OCI-LY1 (cell line): ENCODE measurements at regions not wholly inside any gene's neighbourhood (a gene's known extent, or its start where the extent isn't known, plus 50 kb on each side); places are given as distances from the start of the nearest gene placed in this dataset.

Experiments used
- EZH2 ChIP-seq: fragments of 200-600 bp; sonication (generic), shearing (Covaris generic); IDR thresholded peaks from 2 replicates; pipeline ENCODE4 v1.8.0; 2017; ENCODE audit warnings: borderline replicate concordance, mixed run types, mild to moderate bottlenecking, antibody characterized with exemption, low read length, moderate library complexity, mixed read lengths
- TF ChIP-seq, protein P1 (sequence below): fragments of 200-600 bp; sonication (generic), shearing (Covaris generic); IDR thresholded peaks from 2 replicates; pipeline ENCODE4 v1.5.1; 2017; ENCODE audit warnings: mild to moderate bottlenecking, antibody characterized with exemption, low read length, moderate library complexity, mixed read lengths

DNA sequence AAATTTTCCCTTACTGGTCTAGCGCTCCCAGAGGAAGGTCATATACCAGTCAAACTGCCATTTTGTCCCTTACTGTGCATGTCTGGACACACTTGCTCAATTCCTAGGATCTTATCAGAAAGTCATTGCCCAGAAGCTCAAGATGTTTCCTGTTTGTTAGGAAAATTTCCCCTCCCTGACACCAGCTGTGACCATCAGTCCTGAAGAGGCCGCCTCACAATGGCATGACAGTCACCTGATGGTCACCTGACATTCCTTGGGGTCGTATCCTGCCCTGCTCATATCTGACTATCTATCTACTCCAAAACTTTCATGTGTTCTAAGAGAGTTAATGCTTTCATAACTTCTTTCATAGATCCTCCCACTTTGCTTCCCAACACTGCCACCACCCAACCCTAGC is 219.9 kb downstream of the OTOR start:
- TF ChIP-seq, protein P1, sequence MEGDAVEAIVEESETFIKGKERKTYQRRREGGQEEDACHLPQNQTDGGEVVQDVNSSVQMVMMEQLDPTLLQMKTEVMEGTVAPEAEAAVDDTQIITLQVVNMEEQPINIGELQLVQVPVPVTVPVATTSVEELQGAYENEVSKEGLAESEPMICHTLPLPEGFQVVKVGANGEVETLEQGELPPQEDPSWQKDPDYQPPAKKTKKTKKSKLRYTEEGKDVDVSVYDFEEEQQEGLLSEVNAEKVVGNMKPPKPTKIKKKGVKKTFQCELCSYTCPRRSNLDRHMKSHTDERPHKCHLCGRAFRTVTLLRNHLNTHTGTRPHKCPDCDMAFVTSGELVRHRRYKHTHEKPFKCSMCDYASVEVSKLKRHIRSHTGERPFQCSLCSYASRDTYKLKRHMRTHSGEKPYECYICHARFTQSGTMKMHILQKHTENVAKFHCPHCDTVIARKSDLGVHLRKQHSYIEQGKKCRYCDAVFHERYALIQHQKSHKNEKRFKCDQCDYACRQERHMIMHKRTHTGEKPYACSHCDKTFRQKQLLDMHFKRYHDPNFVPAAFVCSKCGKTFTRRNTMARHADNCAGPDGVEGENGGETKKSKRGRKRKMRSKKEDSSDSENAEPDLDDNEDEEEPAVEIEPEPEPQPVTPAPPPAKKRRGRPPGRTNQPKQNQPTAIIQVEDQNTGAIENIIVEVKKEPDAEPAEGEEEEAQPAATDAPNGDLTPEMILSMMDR = no peak
- TF ChIP-seq EZH2 = no peak
